CMK (cell line): ENCODE measurements at regions not wholly inside any gene's neighbourhood (a gene's known extent, or its start where the extent isn't known, plus 50 kb on each side); places are given as distances from the start of the nearest gene placed in this dataset.
A peak's percentile ranks its signal among the peaks of the same experiment; 100 is the strongest.

ENCODE experiments used
- DNase-seq: peaks from one replicate; pipeline ENCODE4 v3.0.0-alpha.2; 2010; ENCODE audit warnings: low read depth

DNA sequence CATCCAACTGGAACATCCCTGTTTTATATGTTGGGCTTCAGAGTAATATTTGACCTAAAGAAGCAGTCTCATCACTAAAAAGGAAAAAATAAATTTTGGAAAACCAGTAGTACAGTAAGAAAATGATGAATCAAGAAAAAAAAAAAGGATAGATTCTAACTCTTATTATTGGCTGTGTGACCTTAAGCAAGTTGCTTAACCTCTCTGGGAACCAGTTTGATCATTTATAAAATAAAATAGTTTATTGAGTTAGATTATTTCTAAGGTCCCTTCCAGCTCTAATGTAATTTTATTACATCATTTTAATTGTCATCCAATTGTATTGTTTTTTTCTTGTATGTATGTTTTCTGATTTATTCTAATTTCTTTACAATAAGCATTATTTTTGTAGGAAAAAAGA is 127.0 kb downstream of the PRELID2 start:
- DNase-seq: no peak

GRCh38 chr5:145704724-145705123 is 130.4 kb downstream of the PRELID2 start:
- DNase-seq: no peak

DNA sequence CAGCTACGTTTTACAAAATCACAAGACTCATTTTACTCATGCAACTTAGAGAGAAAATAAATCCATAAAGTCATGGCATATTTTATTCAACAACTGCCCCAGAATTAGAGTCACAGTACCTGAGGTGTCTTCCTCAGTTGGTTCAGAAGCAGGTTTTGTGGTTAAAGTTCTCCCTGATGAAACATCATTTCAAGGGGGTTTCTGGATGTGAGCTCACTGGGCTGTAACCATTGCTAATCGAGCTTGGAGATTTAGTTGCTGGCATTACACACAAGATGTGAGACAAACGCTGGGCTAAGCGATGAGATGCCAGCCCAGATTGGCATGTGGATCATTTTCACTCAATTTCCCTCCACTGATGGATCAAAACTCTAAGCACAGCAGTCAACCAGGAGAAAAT is 131.3 kb downstream of the PRELID2 start:
- DNase-seq: no peak

DNA sequence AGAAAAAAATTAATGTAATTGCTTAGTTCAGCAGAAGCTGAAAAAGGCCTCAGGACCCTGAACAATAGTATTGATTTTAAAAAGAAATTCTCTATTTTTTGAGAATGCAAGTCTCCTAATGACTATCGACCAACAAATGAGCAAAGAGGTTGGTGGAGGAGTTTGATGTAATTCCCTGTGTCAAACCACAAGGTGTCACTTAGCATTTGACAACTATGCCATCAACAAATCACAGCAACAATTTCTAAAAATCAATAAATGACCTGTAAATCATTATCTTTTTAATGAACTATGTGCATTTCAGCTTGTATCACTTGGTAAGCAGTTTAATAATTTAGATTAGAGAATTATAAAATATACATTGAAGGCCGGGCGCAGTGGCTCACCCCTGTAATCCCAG is 133.7 kb downstream of the PRELID2 start:
- DNase-seq: no peak

GRCh38 chr5:145699846-145700245 is 135.3 kb downstream of the PRELID2 start:
- no peak for DNase-seq

DNA sequence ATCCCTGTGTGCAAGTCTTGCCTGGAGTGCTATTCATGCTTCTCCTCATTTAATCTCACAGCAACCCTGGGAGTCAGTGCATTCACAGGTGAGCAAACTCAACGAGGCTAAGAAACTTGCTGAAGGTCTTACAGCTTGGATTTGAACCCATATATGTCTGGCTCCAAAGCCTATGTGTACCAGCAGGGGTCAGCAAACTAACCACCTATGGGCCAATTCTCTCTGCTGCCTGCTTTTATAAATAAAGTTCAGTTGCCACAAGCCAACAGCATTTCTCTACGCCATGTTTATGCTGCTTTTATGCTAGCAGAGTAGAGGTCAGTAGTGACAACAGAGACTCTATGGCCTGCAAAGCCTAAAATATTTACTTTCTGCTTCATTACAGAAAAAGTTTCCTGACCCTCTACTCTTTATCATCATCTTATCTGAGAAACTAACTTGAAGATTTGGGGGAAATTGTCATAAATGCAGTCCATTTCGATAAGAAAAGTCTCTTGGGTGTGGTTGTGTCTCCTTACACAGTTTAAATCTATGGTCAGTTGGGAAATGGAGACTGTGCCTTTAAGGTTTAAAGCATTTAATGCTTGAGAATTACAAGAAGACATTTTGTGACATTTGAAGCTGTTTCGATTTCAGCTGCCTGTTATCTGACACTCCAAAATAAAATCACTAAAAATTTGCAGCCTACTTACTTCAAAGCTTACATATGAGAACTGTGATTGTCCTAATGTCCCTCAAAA is 137.7 kb downstream of the PRELID2 start:
- no peak for DNase-seq

DNA sequence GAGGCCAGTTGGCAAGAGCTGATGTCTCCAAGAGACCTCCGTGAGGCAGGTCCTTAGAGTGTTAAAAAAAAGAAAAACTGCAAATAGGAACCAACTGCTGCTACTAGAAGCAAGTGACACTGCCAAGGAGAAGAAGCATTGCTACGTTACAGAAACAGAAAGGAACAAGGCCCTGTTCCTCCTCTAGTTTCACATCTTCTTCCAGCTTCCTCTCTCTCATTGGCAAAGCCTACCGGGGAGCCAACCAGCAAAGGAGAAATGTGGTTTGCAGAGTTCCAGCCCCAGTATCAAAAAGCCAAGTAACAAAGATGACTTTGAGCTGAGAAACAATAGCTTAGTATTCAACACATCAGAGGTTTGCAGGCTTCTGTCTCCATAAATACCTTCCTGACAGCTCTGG is 145.9 kb downstream of the PRELID2 start:
- DNase-seq: no peak

DNA sequence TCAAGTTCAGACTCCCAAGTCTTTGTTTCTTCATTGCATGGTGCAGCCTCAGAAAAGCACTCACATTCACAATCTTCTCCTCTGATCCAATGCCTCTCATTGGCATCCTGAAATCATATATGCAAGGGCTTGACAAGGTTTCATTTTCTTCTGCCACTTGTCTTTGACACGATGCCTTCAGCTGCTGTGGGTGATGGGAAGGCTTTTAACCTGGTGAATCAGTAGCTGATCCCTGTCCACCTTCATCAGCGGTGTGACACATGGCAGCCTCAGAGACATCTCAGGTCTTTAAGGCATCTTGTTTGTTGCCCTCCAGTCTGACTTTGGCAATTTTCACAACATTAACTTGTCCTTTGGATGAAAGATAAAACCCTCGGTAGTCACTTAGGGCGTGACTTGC is 147.2 kb downstream of the PRELID2 start:
- DNase-seq: no peak

DNA sequence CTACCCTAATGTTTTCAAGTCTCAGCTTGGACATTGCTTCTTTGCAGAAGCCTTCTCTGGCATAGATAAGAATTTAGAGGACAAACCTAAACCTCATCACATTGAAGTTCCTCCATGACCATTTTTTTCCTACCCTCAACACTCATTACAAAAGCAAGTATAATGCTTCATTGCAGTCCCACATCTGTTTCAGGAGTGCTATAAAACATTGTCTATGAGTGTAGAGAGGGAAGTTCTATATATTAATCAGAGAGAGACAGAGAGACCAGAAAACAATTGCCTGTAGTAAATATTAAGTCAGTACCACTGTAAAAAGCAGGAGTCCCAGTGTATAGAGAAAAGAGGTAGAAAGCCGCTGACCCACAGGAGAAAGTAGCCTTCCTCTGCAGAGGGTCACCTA is 149.7 kb downstream of the PRELID2 start:
- DNase-seq: no peak

- DNase-seq: peak; percentile 17
Observed at GRCh38 chr5:145683431-145683830, 151.7 kb downstream of the PRELID2 start.

- no peak for DNase-seq
Observed at GRCh38 chr5:145682197-145682899, 152.8 kb downstream of the PRELID2 start.

DNA sequence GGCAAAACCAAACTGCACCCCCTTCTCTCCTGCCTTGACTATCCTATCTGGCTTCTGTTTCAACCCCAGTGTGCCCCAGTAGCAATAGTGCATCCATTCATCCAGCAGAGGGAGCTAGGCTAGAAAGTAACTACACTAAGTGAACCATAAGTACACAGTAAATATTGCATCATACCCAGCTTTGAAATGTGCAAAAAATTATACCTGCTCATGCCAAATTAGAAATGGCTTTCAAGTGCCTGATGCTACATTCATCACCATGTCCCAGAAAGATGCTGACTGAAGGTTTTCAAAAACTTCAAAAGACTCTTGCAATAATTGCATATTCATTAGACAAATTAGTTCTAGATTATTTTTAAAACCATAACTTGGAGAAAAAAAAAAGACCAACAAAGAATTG is 153.5 kb downstream of the PRELID2 start:
- DNase-seq: peak; percentile 40

DNA sequence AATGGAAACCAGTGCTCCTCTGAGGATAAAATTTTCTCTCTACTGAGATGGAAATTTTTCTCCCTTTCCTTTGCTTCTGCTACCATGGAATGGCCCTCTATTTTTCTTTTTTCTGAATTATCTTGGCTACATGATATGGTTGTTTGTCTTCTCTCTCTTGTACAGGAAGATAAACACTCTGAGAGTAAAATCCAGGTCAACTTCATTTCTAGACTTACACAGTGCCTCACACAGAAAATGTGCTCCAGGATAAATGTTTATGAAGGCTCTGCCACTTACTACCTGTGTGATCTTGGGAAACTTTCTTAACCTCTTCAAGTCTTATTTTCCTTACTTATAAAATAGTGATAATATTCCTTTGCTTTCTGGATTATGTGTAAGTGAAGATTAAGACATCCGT is 153.9 kb downstream of the PRELID2 start:
- DNase-seq: no peak

GRCh38 chr5:145680767-145681166 is 154.4 kb downstream of the PRELID2 start:
- DNase-seq: no peak

- no peak for DNase-seq
Observed at GRCh38 chr5:145680169-145680568, 155.0 kb downstream of the PRELID2 start.

- DNase-seq: no peak
Observed at GRCh38 chr5:145678255-145678654, 156.9 kb downstream of the PRELID2 start.

GRCh38 chr5:145673786-145674185 is 161.4 kb downstream of the PRELID2 start:
- DNase-seq: no peak

- no peak for DNase-seq
Observed at GRCh38 chr5:145668714-145669113, 166.4 kb downstream of the PRELID2 start.

GRCh38 chr5:145667742-145668141 is 167.4 kb downstream of the PRELID2 start:
- DNase-seq: no peak

GRCh38 chr5:145666591-145666990 is 168.6 kb downstream of the PRELID2 start:
- DNase-seq: no peak

- DNase-seq: no peak
Observed at GRCh38 chr5:145661737-145662485, 173.2 kb downstream of the PRELID2 start.

DNA sequence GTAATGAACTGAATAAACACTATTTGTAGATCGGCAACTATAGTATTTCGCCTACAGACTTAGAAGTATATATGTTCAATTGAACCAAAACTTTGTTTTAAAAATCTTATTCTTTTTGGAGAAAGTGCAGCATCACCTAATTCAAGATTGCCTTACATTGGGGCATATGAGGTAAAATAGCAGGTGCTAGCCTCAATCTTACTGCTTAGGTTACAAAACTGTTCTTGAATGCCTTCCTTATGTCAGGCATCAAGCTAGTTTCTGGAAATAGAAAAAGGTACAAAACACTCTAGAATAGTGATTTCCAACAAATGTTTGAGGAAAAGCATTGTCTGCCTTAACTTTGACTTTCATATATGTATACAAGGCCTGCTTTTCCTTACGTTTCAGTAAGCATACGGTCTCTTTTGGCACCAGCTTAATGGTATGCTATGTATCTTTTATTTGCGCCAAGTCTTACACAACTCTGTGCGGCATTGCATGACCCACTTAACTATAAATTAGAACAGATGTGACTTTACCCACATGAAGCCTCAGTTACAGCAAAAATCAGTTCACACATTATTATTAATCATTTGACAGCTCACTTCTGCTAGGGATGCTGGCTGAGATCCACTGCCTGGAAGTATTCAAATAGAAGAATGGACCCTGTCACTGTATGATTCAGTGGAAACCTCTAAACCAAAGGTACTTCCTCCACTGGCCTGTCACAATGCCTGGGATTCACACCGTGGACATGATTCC is 174.1 kb downstream of the PRELID2 start:
- no peak for DNase-seq
